GM10266 (cell line): ENCODE measurements at regions not wholly inside any gene's neighbourhood (a gene's known extent, or its start where the extent isn't known, plus 50 kb on each side); places are given as distances from the start of the nearest gene placed in this dataset.

Experiments
- DNase-seq: peaks from one replicate; pipeline ENCODE4 v3.0.0; 2012; ENCODE audit errors: extremely low spot score
- TF ChIP-seq, protein P1 (sequence below): IDR thresholded peaks from 2 replicates; pipeline ENCODE4 v1.5.1; 2012; ENCODE audit warnings: mild to moderate bottlenecking, low read depth; ENCODE audit not compliant: control insufficient read depth, insufficient read depth; ENCODE audit errors: missing control alignments

DNA sequence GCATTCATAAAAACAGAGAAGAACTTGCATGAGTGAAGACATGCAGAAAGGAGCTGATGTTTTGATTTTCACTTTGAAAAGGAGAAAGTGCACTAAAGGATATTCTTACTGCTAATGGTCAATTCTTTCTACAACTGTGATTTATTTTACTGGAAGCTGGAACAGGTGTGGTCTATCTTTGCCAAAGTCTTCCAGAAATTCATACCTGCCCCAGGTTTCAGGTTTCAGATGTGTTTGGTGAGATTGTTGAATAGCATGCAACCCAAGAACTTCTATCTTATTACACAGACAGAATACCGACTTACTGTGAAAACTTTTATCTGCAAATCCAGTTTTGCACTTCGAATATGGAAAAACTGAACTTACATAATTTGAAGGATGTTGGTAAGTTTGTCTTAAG is 388.3 kb downstream of the PDGFC start:
- DNase-seq, result no peak

DNA sequence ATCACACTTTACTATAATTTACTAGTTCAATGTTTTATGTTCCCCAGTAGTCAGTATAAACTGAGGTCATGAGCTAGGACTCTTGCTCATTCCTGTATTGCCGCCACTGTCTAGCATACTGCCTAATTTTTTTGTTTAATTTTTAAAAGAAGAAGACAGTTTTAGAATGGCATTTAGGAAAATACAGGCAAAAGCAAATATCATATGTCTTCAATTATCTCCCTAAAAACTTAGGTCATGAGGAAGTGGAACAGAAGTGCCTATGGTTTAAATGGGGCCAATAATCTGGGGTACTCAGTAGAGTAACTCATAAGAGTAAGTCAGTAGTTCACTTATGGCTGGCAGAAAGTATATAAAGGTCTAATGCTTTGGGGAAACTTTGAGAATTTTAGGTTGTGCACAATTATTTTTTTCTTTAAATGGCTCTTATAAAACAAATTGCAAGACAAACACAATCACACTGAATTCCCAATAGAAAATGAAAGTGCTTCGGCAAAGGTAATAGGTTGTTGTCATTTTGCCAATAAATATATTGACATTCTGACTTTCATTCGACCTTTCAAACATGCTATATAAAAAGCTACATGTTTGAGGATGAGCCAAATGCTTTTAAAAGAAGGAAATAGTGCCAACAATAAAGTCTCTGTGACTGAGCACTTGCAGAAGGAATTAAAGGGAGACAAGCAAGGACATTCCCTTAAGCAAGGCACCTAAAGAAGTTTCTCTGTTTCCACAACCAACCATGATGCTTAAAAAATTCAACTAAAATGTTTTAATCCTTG is 390.1 kb downstream of the PDGFC start:
- DNase-seq, result no peak
- TF ChIP-seq, protein P1, sequence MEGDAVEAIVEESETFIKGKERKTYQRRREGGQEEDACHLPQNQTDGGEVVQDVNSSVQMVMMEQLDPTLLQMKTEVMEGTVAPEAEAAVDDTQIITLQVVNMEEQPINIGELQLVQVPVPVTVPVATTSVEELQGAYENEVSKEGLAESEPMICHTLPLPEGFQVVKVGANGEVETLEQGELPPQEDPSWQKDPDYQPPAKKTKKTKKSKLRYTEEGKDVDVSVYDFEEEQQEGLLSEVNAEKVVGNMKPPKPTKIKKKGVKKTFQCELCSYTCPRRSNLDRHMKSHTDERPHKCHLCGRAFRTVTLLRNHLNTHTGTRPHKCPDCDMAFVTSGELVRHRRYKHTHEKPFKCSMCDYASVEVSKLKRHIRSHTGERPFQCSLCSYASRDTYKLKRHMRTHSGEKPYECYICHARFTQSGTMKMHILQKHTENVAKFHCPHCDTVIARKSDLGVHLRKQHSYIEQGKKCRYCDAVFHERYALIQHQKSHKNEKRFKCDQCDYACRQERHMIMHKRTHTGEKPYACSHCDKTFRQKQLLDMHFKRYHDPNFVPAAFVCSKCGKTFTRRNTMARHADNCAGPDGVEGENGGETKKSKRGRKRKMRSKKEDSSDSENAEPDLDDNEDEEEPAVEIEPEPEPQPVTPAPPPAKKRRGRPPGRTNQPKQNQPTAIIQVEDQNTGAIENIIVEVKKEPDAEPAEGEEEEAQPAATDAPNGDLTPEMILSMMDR, result no peak

More for the DNA sequence above, 388.3 kb downstream of the PDGFC start:
- TF ChIP-seq, protein P1, result no peak

DNA sequence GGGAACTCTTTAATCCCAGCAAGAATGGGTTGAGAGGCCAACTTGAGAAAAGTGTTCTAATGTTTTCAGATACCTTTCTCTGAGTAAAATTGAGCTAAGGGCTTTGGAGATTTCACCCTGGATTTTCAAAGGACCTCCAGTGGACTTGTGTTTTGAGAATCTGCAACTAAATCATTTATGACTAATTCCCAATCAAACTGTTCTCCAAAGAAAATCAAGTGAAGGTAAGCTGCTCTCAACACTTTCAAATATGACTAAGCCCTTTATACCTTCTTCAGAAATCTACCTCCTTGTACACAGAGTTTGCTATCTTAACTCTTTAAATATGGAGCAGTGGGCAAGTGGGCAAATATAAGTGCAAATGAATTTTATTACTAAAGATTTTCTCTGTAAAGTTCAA is 392.9 kb downstream of the PDGFC start:
- DNase-seq, result no peak
- TF ChIP-seq, protein P1, result no peak

DNA sequence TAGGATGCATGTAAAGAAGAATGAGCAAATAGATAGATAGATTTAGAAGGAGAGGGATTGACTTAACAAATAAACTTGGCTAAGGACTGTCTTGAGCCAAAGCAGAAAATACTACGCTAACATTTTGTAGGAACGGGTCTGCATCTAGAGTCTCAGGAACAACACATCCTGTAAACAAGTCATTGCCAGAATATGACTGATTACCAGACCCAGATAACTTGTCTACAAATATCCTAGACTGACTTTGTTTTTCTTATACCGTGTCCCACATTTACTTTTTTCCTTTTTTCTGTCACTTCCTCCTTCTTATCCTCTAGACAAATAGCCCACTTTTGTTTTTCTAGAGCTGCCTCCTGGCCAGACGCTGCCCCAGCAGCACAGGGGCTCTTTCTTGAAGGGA is 393.6 kb downstream of the PDGFC start:
- TF ChIP-seq, protein P1, result no peak
- DNase-seq, result no peak

DNA sequence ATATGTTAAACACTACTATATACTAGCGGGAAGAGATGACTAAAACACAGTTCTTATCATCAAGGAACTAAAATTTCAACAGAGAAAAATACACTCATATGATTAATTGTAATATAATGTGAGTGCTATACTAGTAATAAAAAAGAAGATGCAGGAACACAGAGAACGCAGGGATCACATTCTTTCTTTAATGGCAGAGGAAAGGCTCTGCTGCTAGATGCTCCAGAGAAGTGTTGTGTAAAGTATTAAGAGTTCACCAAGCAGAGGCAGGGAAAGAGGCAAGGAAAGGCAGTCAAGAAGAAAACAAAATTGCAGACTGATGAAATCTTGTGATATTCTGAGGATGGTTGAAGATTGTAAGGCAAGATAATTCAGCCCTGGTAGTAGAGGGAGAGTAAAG is 394.7 kb downstream of the PDGFC start:
- no peak for DNase-seq
- TF ChIP-seq, protein P1, result no peak

DNA sequence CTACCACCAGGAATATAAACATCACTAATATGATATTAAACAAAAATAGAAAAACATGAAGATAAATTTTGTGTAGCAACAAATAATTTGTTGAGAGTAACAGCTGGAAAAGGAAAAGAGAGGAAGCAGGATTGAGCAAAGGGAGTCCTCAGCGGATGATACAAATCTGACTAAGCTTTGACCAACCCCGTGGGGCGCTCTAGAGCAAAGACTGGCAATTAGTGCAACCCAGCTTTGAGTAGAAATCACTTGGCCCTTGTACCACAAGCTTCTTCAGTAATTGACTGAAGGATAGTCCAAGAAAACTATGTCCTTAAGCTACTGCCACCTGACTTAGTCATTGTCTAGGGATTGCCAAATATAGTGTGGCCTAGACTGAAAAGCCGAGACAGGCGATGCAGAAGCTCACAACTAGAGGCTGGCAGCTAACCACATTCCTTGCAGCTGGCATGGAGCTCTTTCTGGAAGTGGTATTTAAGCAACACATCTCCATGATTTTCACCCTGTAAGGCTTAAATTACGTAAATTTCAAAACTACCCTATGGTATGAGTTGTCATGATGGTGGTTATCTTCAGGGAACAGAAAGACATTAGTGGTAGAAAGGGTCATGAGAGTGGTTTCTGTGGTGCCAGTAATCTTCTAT is 396.0 kb downstream of the PDGFC start:
- TF ChIP-seq, protein P1, result no peak
- DNase-seq, result no peak

DNA sequence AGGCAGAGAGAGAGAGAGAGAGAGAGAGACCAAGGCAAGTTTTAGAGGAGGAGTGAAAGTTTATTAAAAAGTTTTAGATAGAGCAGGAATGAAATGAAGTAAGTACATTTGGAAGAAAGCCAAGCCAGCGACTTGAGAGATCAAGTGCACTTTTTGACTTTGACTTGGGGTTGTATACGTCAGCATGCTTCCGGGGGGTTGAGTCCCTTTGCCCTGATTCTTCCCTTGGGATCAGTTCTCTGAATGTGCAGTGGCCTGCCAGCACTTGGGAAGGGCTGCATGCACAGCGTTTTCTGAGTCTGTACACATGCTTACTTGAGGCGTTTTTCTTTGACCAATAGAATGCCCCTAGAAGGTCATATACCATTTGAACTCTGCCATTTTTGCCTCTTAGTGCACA is 400.5 kb downstream of the PDGFC start:
- DNase-seq, result no peak
- TF ChIP-seq, protein P1, result no peak
